Fibroblast of skin of back (primary cell): ENCODE measurements at regions not wholly inside any gene's neighbourhood (a gene's known extent, or its start where the extent isn't known, plus 50 kb on each side); places are given as distances from the start of the nearest gene placed in this dataset.
A peak's percentile ranks its signal among the peaks of the same experiment; 100 is the strongest.
"Not testable (repeated sequence)": the region's sequence is repeated elsewhere in the genome, so short reads cannot be mapped to it uniquely, and the experiment has no call there.

ENCODE experiments used
- DNase-seq: peaks from one replicate; pipeline ENCODE4 v3.0.0-alpha.2; 2013

DNA sequence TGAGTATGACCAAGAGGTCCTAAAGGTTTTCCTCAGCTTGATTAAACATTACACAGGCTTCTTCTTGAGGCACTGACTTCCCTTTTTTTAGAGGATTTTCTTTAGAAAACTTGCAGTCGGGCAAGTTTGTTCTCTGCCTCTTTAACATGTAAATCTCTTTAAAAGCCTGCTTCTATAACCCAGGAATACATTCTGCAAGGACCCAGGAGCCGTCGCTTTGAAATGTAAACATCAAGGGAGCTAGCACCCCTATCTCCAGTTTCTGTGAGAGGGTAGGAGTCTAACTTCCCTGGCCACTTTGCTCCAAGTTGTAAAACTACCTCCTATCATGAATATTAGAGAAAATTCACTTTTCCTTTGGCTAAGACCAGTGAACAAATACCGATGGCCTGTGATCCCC, 201.5 kb upstream of the CPHXL start:
- no peak for DNase-seq

DNA sequence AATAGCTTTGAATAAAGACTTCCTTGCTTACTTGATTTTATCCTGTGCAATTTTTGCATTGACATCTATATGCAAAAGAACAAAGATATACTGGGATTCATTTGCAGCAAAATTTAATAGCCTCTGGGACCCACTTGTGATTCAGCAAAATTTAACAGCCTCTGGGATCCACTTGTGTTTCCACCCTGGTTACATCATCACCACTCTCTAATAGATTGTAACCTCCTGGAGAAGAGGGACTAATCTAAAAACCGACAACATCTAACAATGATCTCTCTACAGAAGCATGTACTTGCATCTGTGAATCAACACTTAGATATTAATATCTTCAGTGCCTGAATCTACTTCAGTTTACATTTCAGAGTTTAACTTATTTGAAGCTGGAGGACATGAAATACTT, 202.0 kb upstream of the CPHXL start:
- DNase-seq: no peak

- DNase-seq: no peak
These were observed 202.8 kb upstream of the CPHXL start for GRCh38 chr16:75929046-75929445.

- peak; percentile 52 for DNase-seq
These were observed 204.8 kb upstream of the CPHXL start for GRCh38 chr16:75931043-75931442.

- DNase-seq: no peak
These were observed 205.7 kb upstream of the CPHXL start for GRCh38 chr16:75931970-75932369.

GRCh38 chr16:75938818-75939217, 212.5 kb upstream of the CPHXL start:
- DNase-seq: peak; percentile 18

DNA sequence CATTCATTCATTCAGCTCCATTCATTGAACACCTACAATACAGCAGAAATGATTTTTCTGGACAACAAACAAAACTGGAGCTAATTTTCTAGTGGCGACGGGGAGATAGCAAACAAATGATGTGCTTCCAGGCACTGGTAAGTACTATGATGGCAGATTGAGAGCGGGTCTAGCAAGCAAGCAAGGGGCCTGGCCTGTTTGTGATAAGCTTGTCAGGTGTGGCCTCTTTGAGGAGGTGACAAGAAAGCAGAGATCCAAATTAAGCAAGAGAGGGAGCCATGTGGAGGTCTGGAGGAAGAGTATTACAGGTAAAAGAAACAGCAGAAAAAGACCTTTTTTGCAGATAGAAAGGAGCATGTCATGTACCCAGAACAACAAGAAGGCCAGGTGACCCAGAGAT, 216.1 kb upstream of the CPHXL start:
- DNase-seq: no peak

DNA sequence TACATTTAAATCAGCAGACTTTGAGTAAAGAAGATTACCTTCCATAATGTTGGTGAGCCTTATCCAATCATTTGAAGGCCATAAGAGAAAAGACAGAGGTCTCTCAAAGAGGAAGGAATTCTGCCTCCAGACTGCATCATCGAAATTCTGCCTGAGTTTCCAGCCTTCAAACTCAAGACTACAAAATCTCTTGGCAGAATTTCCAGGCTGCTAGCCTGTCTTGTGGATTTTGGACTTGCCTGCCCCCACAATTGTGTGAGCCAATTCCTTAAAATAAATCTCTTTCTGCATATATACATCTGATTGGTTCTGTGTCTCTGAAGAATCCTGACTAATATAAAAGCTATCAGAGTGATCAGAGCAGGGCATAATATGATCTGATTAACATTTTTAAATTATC, 216.6 kb upstream of the CPHXL start:
- no peak for DNase-seq

DNA sequence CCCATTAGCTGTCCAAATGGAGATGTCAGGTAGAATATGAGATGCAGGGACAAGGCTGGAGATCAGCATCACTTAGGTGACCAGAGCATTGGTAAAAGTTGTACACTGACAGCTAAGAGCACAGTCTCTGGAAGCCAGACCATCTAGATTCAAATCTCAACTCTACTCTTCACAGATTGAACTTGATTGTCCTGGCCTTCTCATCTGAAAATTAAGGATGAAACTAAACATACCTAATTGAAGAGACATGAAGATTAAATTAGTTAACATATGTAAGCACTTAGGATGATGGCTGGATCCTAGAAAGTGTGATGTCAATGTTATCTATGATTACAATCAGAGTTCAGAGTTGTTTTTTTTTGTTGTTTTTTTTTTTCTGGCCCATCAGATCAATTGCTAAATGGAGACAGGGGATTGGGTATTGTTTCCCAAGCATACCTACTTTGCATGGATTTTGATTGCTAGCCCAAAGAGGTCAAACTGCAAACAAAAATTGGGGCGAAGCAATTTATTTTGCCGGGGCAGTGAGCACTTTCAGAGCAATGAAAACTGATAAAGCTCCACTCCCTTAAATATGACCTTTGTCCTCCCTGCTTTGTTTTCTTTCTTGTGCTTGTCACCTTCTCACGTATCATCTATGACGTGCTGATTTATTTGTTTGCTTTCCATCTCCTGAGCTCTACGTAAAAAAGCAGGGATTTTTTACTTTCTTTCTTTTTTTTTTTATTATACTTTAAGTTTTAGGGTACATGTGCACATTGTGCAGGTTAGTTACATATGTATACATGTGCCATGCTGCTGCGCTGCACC, 217.6 kb upstream of the CPHXL start:
- no peak for DNase-seq

DNA sequence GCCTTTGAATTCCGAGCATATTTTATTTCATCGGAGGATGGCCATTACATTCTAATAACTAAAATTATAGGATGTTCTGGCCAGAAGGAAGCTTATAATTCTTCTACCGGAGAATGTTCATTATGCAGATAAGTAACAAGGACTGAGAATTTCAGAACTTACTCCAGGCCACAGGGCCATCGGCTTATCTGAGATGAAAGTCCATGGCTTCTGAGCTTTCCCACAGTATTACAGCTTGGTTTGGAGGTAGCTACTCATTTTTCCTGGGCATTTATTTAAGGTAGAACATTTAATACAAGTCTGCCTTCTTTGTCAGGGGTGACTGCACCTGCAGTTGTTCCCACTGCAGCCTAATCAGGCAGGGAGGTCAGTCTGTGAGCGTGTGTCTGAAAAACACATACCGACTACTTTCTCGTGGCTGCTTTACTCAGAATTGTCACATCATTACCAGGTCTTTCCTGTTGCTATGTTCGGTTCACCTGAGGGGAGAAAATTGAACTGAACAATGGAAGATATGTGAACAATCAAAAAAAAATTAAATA, 219.7 kb upstream of the CPHXL start:
- DNase-seq: no peak

DNA sequence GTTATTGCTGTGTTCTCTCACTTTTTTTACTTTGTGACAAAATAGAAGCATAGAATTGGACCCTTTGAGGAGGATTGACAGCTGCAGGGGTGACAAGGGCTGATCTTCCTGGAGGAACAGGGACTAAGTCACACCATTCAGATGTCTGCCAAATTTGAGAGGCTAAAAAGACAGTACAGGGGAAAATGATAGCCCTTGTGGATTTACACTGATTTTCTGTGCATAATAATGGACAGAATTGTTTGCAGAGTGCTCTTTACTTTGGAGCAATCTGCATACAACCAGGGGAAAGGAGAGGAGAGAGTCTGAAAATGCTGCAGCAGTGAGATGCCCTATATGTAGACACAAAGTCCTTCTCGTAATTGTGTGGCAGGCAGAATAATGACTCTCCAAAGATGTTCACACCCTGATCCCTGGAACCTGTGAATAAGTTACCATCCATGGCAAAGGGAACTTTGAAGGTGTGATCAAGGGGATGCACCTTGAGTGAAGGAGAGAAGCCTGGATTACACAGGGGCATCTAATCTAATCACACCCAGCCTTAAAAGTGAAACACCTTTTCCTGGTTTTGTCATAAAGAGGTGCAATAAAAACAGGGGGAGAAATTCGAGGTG, 221.4 kb upstream of the CPHXL start:
- DNase-seq: no peak

GRCh38 chr16:75948441-75948840, 222.2 kb upstream of the CPHXL start:
- DNase-seq: no peak

DNA sequence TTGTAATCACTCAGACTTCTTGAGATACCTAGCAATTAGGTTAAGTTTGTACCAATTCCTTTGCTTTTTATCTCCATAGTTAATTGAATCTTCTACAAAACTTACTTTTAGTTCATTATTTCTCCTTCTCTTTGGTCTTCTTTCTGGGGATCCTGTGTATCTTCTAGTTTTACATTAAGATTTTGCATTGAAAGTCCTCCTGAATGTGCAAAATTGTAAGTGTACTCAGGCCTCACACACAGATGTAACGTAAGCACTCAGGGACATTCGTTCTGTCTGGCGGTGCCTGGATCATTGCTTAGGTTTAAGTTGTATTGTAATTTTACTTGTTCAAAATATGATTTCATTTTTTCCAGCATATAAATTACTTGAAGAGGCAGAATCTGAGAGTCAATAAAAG, 222.6 kb upstream of the CPHXL start:
- no peak for DNase-seq

DNA sequence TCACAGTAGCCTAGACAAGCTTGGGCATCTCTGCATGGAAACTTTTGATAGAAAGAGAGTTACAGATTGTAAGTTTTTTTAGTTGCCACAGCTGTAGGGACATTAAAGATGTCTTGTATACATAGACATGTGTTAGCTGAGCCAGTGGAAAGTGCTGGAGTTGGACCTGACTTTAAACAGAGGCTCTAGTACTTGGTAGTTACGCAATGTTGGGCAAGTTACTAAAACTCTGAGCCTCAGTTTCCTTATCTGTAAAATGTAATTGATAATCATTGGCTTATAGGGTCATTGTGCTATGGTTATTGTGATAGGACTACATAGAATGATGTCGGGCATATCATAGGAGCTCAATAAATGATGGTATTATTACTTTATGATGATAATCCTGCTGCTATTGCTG, 225.8 kb upstream of the CPHXL start:
- no peak for DNase-seq

DNA sequence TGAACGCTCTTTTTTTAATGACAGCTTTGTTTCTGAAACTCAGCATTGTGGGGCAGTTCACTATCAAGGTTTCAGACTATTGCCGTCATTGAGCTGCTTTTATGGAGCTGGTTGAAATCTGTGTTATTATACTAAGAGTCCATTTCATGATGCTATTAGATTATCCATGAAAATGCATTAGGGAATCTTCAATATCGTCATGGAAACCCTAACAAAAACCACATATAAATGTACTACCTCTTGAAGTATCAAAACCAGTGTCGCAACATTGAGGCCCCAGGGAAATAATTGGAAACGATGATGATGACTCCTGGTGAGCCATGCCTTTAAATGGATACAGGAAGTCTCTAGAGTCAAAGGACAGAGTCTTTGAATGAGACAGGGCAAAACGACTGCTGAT, 231.6 kb upstream of the CPHXL start:
- no peak for DNase-seq

DNA sequence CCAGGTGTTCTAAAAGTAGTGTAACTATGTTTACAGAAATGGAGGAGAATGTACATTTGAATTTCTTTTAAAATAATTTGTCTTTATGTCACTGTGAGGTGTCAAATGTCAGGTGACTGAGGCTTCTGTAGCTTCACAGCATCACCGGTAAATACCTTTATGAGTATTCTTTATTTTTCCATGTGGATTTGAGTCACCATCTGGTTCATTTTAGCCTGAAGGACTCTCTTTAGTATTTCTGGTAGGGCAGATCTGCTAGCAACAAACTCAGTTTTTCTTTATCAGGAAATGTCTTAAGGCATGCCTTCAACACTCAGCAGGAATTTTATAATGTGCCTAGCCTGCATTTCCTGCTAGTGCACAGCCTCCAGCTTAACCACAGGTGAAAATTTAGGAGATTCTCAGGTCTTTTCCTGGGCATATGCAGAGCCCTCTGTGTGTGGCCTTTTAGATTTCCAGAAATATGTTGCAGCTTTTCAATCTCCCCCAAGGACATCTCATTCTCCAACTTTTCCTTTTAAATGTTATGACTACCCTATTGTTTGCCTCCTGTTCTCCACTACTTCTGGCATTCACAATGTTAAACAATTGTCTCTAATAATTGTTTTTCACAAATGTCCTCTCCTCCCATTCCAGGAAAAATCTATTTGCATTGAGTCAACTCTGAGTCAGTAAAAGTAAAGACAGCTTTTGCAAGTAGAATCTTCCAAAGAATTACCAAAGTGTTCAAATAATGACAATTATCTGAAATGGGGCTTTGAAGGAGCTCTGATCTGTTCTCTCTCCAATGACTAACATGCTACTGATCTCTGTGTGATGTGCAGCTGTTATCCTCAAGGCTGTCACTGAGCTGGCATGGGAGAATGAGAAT, 239.4 kb upstream of the CPHXL start:
- DNase-seq: no peak

DNA sequence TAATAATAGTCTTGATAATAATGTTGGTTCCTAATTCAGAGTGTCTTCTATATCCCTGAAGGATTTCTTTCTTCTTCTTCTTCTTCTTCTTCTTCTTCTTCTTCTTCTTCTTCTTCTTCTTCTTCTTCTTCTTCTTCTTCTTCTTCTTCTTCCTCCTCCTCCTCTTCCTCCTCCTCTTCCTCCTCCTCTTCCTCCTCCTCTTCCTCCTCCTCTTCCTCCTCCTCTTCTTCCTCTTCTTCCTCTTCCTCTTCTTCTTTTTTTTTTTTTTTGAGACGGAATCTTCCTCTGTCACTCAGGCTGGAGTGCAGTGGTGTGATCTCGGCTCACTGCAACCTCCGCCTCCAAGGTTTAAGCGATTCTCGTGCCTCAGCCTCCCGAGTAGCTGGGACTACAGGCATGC, 242.8 kb upstream of the CPHXL start:
- DNase-seq: not testable (repeated sequence)

GRCh38 chr16:75971334-75971733, 245.0 kb upstream of the CPHXL start:
- no peak for DNase-seq

DNA sequence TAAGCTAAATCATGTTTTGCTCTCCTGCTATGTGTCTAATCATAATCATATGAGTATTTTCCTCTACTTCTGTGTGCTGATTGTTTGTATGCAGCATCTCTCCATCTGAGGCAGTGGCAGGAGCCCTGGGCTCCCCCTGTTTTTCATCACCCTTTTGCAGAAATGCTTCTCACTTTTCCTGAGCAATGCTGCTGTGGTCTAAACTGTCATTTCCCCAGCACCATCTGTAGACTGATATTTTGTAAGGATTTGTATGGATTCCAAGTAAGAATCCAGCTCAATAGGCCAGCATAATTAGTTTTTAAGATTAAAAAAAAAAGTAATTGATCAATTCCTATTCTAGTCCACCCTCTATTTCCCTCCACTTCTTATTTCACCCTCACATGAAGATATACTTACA, 257.0 kb upstream of the CPHXL start:
- DNase-seq: no peak

- DNase-seq: no peak
These were observed 257.6 kb upstream of the CPHXL start for GRCh38 chr16:75983741-75984381.

DNA sequence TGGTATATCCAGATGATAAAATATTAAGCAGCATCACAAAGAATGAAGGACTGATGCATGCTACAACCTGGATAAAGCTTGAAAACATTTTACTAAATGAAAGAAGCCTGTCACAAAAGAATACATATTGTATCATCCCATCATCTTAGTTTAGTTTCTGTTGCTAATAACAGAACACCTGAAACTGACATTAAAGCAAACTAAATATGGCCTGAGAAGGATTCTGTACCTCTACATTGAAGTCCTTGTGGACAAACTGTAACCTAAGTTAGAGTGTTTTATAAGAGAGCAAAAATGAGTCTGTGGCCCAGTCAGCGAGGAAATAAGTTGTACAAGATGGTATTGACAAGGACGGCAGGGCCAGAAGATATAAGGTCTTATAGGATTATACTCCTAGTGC, 261.0 kb upstream of the CPHXL start:
- no peak for DNase-seq

- no peak for DNase-seq
These were observed 270.2 kb upstream of the CPHXL start for GRCh38 chr16:75996491-75996890.

DNA sequence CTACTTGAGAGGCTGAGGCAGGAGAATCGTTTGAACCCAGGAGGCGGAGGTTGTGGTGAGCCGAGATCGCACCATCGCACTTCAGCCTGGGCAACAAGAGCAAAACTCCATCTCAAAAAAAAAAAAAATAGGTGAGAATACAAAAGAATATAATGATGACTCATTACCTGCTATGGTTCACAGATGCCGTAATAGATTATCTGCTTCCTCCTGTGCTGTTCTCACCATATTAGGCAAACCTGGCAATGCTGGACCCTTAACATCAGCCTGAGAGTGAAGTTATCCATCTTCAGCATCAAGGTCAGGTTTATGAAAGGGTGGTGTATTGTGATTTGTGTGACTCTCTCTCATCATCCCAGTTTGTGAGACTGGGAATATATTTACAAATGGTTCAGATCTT, 271.3 kb upstream of the CPHXL start:
- DNase-seq: no peak
